Fibroblast of the aortic adventitia (primary cell): ENCODE measurements at regions not wholly inside any gene's neighbourhood (a gene's known extent, or its start where the extent isn't known, plus 50 kb on each side); places are given as distances from the start of the nearest gene placed in this dataset.

Experiments used
- DNase-seq: peaks from one replicate; pipeline ENCODE4 v3.0.0-alpha.2; 2010; ENCODE audit warnings: low read depth
- H3K4me3 ChIP-seq: 2 replicates; pipeline ENCODE4 v1.5.1; 2011; ENCODE audit warnings: low read depth, mild to moderate bottlenecking, control low read depth, low read length, moderate library complexity
- TF ChIP-seq, protein P1 (sequence below): IDR thresholded peaks from 2 replicates; pipeline ENCODE4 v1.5.1; 2011; ENCODE audit warnings: mild to moderate bottlenecking, low read length, control low read depth, inconsistent platforms; ENCODE audit not compliant: insufficient read depth

DNA sequence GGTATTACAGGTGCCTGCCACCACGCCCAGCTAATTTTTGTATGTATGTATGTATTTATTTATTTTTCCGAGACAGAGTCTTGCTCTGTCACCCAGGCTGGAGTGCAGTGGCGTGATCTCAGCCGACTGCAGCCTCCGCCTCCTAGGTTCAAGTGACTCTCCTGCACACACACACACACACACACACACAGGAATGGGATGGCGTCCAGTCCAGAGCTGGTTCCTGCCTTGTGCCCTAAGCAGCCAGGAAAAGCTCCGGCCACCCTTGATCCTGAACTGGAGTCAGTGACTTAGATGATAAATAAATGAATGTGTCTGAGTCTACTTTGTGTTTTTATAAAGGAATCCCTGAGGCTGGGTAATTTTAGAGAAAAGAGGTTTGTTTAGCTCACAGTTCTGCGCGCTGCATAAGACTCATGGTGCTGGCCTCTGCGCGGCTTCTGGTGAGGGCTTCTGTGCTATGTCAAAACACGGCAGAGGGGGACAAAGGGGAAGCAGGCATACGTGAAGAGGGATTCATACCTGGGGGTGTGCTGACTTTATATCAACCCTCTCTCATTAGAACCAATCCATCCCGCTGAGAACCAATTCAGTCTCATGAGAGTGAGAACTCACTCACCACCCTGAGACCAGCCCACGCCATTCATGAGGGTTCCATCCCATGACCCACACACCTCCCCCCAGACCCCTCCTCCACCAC, 59.7 kb upstream of the PHLPP1 start:
- no peak overlapping the region for H3K4me3 ChIP-seq
- TF ChIP-seq, protein P1, sequence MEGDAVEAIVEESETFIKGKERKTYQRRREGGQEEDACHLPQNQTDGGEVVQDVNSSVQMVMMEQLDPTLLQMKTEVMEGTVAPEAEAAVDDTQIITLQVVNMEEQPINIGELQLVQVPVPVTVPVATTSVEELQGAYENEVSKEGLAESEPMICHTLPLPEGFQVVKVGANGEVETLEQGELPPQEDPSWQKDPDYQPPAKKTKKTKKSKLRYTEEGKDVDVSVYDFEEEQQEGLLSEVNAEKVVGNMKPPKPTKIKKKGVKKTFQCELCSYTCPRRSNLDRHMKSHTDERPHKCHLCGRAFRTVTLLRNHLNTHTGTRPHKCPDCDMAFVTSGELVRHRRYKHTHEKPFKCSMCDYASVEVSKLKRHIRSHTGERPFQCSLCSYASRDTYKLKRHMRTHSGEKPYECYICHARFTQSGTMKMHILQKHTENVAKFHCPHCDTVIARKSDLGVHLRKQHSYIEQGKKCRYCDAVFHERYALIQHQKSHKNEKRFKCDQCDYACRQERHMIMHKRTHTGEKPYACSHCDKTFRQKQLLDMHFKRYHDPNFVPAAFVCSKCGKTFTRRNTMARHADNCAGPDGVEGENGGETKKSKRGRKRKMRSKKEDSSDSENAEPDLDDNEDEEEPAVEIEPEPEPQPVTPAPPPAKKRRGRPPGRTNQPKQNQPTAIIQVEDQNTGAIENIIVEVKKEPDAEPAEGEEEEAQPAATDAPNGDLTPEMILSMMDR, result no peak
- no peak for DNase-seq

DNA sequence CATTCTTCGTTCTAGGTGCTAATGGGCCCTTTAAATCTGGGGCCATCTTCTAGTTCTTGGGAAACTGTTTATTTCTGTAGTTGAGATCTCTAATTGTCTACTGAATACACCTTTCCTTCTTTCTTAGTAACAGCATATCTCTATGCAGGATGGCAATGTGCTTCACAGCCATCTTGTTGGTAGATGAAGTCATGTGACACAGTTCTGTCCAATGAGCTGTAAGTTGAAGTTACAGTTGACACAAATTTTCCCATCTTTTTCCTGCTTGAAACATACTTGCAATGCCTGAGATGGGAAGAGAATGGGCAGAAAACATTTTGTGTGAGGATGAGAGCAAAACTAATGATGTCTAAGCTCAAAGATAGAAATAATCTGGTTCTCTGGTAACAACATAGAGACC, 57.3 kb upstream of the PHLPP1 start:
- TF ChIP-seq, protein P1, result no peak
- DNase-seq, result no peak
- H3K4me3 ChIP-seq, result no peak overlapping the region

DNA sequence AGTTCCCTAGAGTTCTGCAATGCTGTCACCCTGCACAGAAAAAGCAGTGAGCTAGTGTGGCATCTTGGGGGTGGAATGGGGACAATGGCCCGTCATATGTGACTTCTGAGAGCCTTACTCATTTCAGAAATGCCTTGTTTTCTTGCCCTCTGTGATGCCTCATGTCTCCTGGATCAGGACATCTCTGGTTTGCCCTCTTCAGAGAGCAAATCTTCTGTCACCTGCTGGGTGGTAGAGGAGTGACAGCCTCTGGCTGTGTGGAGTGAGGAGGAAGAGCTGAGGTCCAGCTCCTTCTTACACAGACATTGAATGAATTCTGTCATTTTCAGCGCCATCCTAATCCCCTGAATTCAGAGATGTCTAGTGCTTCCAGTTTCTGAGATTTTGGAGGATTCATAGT, 55.6 kb upstream of the PHLPP1 start:
- DNase-seq, result no peak
- TF ChIP-seq, protein P1, result no peak
- no peak overlapping the region for H3K4me3 ChIP-seq

DNA sequence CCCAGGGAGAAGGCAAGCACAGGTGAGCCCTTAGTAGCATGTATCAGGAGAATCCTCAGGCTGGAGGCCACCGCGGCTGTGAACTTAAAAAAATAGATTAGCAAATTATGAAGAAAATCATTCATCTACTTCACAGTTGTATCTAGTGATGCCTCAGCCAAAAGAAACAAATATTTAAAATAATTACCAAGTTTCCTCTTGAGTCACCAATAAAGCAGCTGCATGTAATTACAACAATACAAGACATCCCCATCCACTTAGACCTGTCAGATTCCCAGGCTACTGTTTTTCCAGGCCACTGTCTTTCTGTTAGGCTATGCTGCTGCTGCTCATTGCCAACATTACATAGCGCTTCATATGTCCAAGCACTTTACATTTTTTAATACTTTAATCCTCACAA, 54.6 kb upstream of the PHLPP1 start:
- DNase-seq, result no peak
- H3K4me3 ChIP-seq, result no peak overlapping the region
- TF ChIP-seq, protein P1, result no peak

DNA sequence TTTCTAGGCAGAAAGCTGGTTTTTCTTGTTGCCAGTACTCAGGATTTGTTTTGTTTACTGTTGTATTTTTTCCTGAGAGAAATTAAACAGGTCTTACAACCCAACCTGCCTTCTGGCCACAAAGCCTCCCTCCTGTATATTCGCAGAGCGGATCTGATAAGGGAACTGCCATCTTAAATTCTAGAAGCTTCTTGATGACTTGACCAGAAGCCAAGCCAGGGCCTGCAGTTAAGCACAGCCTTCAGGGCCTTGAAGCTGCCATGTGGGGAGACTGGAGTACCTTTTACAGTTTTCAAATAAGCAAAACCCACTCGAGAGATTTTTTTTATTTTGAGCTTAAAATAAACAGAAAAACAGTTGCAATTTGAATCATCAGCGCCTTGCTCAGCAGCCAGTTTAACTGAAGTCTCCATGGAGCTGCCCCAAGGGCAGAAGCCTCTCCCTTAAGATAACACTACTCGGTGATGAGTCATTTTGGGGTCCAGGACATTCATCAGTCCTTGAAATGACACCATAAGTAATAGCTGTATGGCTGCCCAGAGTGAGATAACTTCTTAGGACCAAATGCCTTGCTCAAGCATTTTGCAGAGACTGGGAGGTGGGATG, 51.5 kb upstream of the PHLPP1 start:
- H3K4me3 ChIP-seq, result no peak overlapping the region
- DNase-seq, result peak; percentile 52
- TF ChIP-seq, protein P1, result no peak

DNA sequence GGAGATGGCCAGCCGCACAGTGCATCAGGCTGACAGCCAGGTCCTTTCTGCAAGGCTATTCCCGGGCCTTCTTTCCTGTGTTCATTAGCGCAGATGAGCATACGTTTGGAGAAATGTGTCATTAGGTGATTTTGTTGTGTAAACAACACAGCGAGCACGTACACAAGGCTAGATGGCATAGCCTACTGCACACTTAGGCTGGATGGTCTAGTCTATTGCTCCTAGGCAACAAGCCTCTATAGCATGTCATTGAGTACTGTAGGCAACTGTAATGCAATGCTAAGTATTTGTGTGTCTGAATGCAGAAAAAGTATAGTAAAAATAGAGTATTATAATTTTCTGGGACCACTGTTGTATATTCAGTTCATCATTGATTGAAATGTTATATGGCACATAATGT, 50.9 kb upstream of the PHLPP1 start:
- TF ChIP-seq, protein P1, result no peak
- DNase-seq, result no peak
- no peak overlapping the region for H3K4me3 ChIP-seq
